Osteocyte (in vitro differentiated cells): ENCODE measurements at regions not wholly inside any gene's neighbourhood (a gene's known extent, or its start where the extent isn't known, plus 50 kb on each side); places are given as distances from the start of the nearest gene placed in this dataset.

Source experiments
- DNase-seq: peaks from one replicate; pipeline ENCODE4 v3.0.0; 2021; ENCODE audit warnings: mixed read lengths; ENCODE audit not compliant: unreplicated experiment; ENCODE audit errors: extremely low spot score
- H3K27ac Mint-ChIP-seq: one replicate; pipeline ENCODE4 v1.8.0; 2021; ENCODE audit warnings: mild to moderate bottlenecking, mixed read lengths; ENCODE audit not compliant: unreplicated experiment
- H3K27me3 Mint-ChIP-seq: one replicate; pipeline ENCODE4 v1.8.0; 2021; ENCODE audit warnings: mixed read lengths; ENCODE audit not compliant: unreplicated experiment
- H3K36me3 Mint-ChIP-seq: one replicate; pipeline ENCODE4 v1.8.0; 2021; ENCODE audit warnings: mixed read lengths; ENCODE audit not compliant: unreplicated experiment
- H3K4me1 Mint-ChIP-seq: one replicate; pipeline ENCODE4 v1.8.0; 2021; ENCODE audit warnings: mixed read lengths; ENCODE audit not compliant: unreplicated experiment
- H3K4me3 Mint-ChIP-seq: one replicate; pipeline ENCODE4 v1.8.0; 2021; ENCODE audit warnings: mild to moderate bottlenecking, moderate library complexity, mixed read lengths; ENCODE audit not compliant: unreplicated experiment
- H3K9me3 Mint-ChIP-seq: one replicate; pipeline ENCODE4 v1.8.0; 2021; ENCODE audit warnings: mixed read lengths; ENCODE audit not compliant: unreplicated experiment
- CTCF ChIP-seq: fragments of 200-600 bp; sonication (generic); IDR thresholded peaks from 2 replicates; pipeline ENCODE4 v1.5.0; 2021; ENCODE audit warnings: antibody characterized with exemption, mild to moderate bottlenecking, moderate library complexity

GRCh38 chr1:22342734-22343191 is 108.9 kb upstream of the ZBTB40 start:
- no peaks in the 10 kb centered on the region for H3K36me3 Mint-ChIP-seq
- no peak overlapping the region for H3K27ac Mint-ChIP-seq
- no peaks in the 10 kb centered on the region for H3K4me1 Mint-ChIP-seq
- DNase-seq, result no peak
- peaks cover 42% of the 10 kb centered on the region for H3K27me3 Mint-ChIP-seq
- no peak for TF ChIP-seq CTCF
- no peak overlapping the region for H3K4me3 Mint-ChIP-seq
- H3K9me3 Mint-ChIP-seq, result no peaks in the 10 kb centered on the region

- Mint-ChIP-seq H3K27ac (no peak overlapping the region), H3K4me1 (no peaks in the 10 kb centered on the region), H3K4me3 (no peak overlapping the region), H3K27me3 (peaks cover 49% of the 10 kb centered on the region), H3K36me3 (no peaks in the 10 kb centered on the region), H3K9me3 (no peaks in the 10 kb centered on the region)
- no peak for TF ChIP-seq CTCF
- no peak for DNase-seq
These were observed 108.0 kb upstream of the ZBTB40 start for GRCh38 chr1:22343456-22344328.

GRCh38 chr1:22344329-22344630 is 107.4 kb upstream of the ZBTB40 start:
- Mint-ChIP-seq H3K9me3 (no peaks in the 10 kb centered on the region), H3K36me3 (no peaks in the 10 kb centered on the region), H3K27ac (no peak overlapping the region), H3K4me3 (no peak overlapping the region), H3K4me1 (no peaks in the 10 kb centered on the region), H3K27me3 (peaks cover 50% of the 10 kb centered on the region)
- no peak for DNase-seq
- no peak for TF ChIP-seq CTCF

GRCh38 chr1:22344851-22345560 is 106.6 kb upstream of the ZBTB40 start:
- no peak for TF ChIP-seq CTCF
- H3K36me3 Mint-ChIP-seq, result no peaks in the 10 kb centered on the region
- peaks cover 51% of the 10 kb centered on the region for H3K27me3 Mint-ChIP-seq
- H3K9me3 Mint-ChIP-seq, result no peaks in the 10 kb centered on the region
- DNase-seq, result no peak
- no peaks in the 10 kb centered on the region for H3K4me1 Mint-ChIP-seq
- no peak overlapping the region for H3K4me3 Mint-ChIP-seq
- no peak overlapping the region for H3K27ac Mint-ChIP-seq
